H1 (cell line): ENCODE measurements at regions not wholly inside any gene's neighbourhood (a gene's known extent, or its start where the extent isn't known, plus 50 kb on each side); places are given as distances from the start of the nearest gene placed in this dataset.
A peak's percentile ranks its signal among the peaks of the same experiment; 100 is the strongest.

Experiments used
- CTCF ChIA-PET: fragments of 300-600 bp; sonication (Branson Sonifier 250); formaldehyde crosslinking; loops from one replicate; lab custom pipeline; 2021; ENCODE audit not compliant: partially characterized antibody; lab: Charles Lee
- POLR2A ChIA-PET: fragments of 300-600 bp; sonication (Branson Sonifier 250); formaldehyde crosslinking; loops from one replicate; lab custom pipeline; 2021; ENCODE audit warnings: inconsistent platforms; ENCODE audit not compliant: partially characterized antibody; lab: Charles Lee
- DNase-seq, 2 experiments: peaks; one replicate each; pipeline versions ENCODE4 v3.0.0 to v3.0.0-alpha.2; 2010 to 2022; ENCODE audit warnings: low spot score in 2 of 2, low read depth in 1 of 2, mixed read lengths in 1 of 2
- FAIRE-seq: peaks from 2 replicates; lab custom pipeline; 2011; peaks lifted over from hg19 to GRCh38; lab: Jason Lieb, UNC
- H2AFZ ChIP-seq: 2 replicates; pipeline ENCODE4 v1.8.1; 2012; ENCODE audit warnings: low read length, inconsistent platforms
- H2AK5ac ChIP-seq: 2 replicates; pipeline ENCODE4 v1.6.1; 2013; ENCODE audit warnings: low read depth, low read length
- H2BK120ac ChIP-seq: replicated peaks from 2 replicates; pipeline ENCODE3; 2013; ENCODE audit warnings: low read depth, low read length, inconsistent platforms
- H2BK12ac ChIP-seq: 2 replicates; pipeline ENCODE4 v1.6.1; 2013; ENCODE audit warnings: low read depth, low read length
- H2BK15ac ChIP-seq: 2 replicates; pipeline ENCODE4 v1.6.1; 2013; ENCODE audit warnings: low read length
- H2BK20ac ChIP-seq: 2 replicates; pipeline ENCODE4 v1.6.1; 2013; ENCODE audit warnings: low read length
- H2BK5ac ChIP-seq: 2 replicates; pipeline ENCODE4 v1.6.1; 2013; ENCODE audit warnings: low read depth, low read length
- H3K14ac ChIP-seq: 2 replicates; pipeline ENCODE4 v1.6.1; 2013; ENCODE audit warnings: inconsistent platforms; ENCODE audit not compliant: insufficient read length
- H3K18ac ChIP-seq: 2 replicates; pipeline ENCODE4 v1.6.1; 2013; ENCODE audit warnings: low read length; ENCODE audit errors: extremely low read depth
- H3K23ac ChIP-seq: 2 replicates; pipeline ENCODE4 v1.6.1; 2013; ENCODE audit warnings: inconsistent platforms; ENCODE audit not compliant: insufficient read length
- H3K23me2 ChIP-seq: 2 replicates; pipeline ENCODE4 v1.6.1; 2013; ENCODE audit warnings: low read depth, low read length
- H3K27ac ChIP-seq: 2 replicates; pipeline ENCODE4 v1.6.1; 2011; ENCODE audit warnings: low read depth, low read length, inconsistent platforms
- H3K27me3 ChIP-seq, 4 experiments: replicated peaks in 1 of 4; 1 replicate in 1 of 4; 2 replicates in 3 of 4; pipeline versions ENCODE4 v1.6.1 to v1.8.1; 2011 to 2013; ENCODE audit warnings: low read length in 3 of 4, mild to moderate bottlenecking in 3 of 4, inconsistent platforms in 2 of 4, mixed read lengths in 2 of 4, moderate library complexity in 1 of 4; ENCODE audit not compliant: control insufficient read depth in 3 of 4, insufficient read depth in 3 of 4; ENCODE audit errors: extremely low read depth in 1 of 4
- H3K36me3 ChIP-seq, 4 experiments: 2 replicates each; pipeline versions ENCODE4 v1.6.1 to v1.8.1; 2011 to 2013; ENCODE audit warnings: mild to moderate bottlenecking in 4 of 4, low read length in 3 of 4, moderate library complexity in 2 of 4, control low read depth in 1 of 4, inconsistent platforms in 1 of 4; ENCODE audit not compliant: insufficient read depth in 4 of 4, control insufficient read depth in 2 of 4
- H3K4ac ChIP-seq: replicated peaks from 2 replicates; pipeline ENCODE3; 2013; ENCODE audit warnings: low read length, low read depth, mixed read lengths, inconsistent platforms; ENCODE audit not compliant: insufficient read length
- H3K4me1 ChIP-seq, 4 experiments: replicated peaks in 1 of 4; 1 replicate in 1 of 4; 2 replicates in 3 of 4; pipeline versions ENCODE4 v1.6.1 to v1.8.1; 2011 to 2013; ENCODE audit warnings: low read length in 3 of 4, inconsistent platforms in 2 of 4, mixed read lengths in 1 of 4; ENCODE audit not compliant: insufficient read depth in 4 of 4, control insufficient read depth in 3 of 4
- H3K4me2 ChIP-seq, 2 experiments: 2 replicates each; pipeline versions ENCODE4 v1.6.1 to v1.8.1; 2011 to 2013; ENCODE audit warnings: low read depth in 2 of 2, low read length in 2 of 2, control low read depth in 1 of 2, inconsistent platforms in 1 of 2, mild to moderate bottlenecking in 1 of 2; ENCODE audit not compliant: insufficient read depth in 1 of 2
- H3K4me3 ChIP-seq, 4 experiments: fragments of 200-600, 300-600 bp in 1 of 4; sonication (generic), shearing (Covaris generic), sonication (Bioruptor Twin) in 1 of 4; 2 replicates each; pipeline versions ENCODE4 v1.5.1 to v1.8.1; 2011 to 2016; ENCODE audit warnings: low read length in 4 of 4, low read depth in 3 of 4, control low read depth in 2 of 4, inconsistent platforms in 2 of 4, mild to moderate bottlenecking in 2 of 4, mixed read lengths in 1 of 4, moderate library complexity in 1 of 4; ENCODE audit not compliant: insufficient read depth in 2 of 4; ENCODE audit errors: extremely low read depth in 1 of 4
- H3K56ac ChIP-seq: replicated peaks from 2 replicates; pipeline ENCODE3; 2013; ENCODE audit warnings: low read depth, mild to moderate bottlenecking, mixed read lengths, low read length, inconsistent platforms; ENCODE audit not compliant: insufficient read length
- H3K79me1 ChIP-seq: 2 replicates; pipeline ENCODE4 v1.6.1; 2013; ENCODE audit warnings: low read depth, low read length, control low read depth
- H3K79me2 ChIP-seq, 2 experiments: 2 replicates each; pipeline versions ENCODE4 v1.6.1 to v1.8.1; 2012 to 2013; ENCODE audit warnings: low read length in 2 of 2, mild to moderate bottlenecking in 2 of 2, inconsistent platforms in 1 of 2; ENCODE audit not compliant: insufficient read depth in 2 of 2, control insufficient read depth in 1 of 2
- H3K9ac ChIP-seq, 4 experiments: replicated peaks in 1 of 4; 1 replicate in 1 of 4; 2 replicates in 3 of 4; pipeline versions ENCODE4 v1.6.1 to v1.8.1; 2011 to 2013; ENCODE audit warnings: low read depth in 3 of 4, low read length in 3 of 4, control low read depth in 2 of 4, mild to moderate bottlenecking in 2 of 4, moderate library complexity in 2 of 4, inconsistent platforms in 1 of 4; ENCODE audit errors: extremely low read depth in 1 of 4
- H3K9me3 ChIP-seq, 2 experiments: 2 replicates each; pipeline versions ENCODE4 v1.6.1 to v1.8.1; 2012 to 2013; ENCODE audit warnings: mild to moderate bottlenecking in 2 of 2, moderate library complexity in 2 of 2, control low read depth in 1 of 2, inconsistent platforms in 1 of 2, low read depth in 1 of 2, low read length in 1 of 2, mixed read lengths in 1 of 2; ENCODE audit not compliant: insufficient read depth in 2 of 2
- H4K20me1 ChIP-seq, 2 experiments: replicated peaks in 1 of 2; 2 replicates each; pipeline versions ENCODE3 to v1.8.1; 2011 to 2013; ENCODE audit warnings: inconsistent platforms in 2 of 2, low read length in 2 of 2, mild to moderate bottlenecking in 1 of 2; ENCODE audit not compliant: insufficient read depth in 2 of 2, control insufficient read depth in 1 of 2
- H4K5ac ChIP-seq: 2 replicates; pipeline ENCODE4 v1.6.1; 2013; ENCODE audit warnings: low read length, low read depth, mixed read lengths, inconsistent platforms; ENCODE audit not compliant: insufficient read length
- H4K8ac ChIP-seq: 2 replicates; pipeline ENCODE4 v1.8.0; 2013; ENCODE audit warnings: mild to moderate bottlenecking, moderate library complexity, low read length, inconsistent platforms; ENCODE audit not compliant: insufficient read depth; ENCODE audit errors: extremely low read depth
- H4K91ac ChIP-seq: replicated peaks from 2 replicates; pipeline ENCODE3; 2013; ENCODE audit warnings: low read length, mixed read lengths, inconsistent platforms; ENCODE audit not compliant: insufficient read length
- BCL11A ChIP-seq, 2 experiments: IDR thresholded peaks; one replicate each; pipeline ENCODE4 v1.6.1; 2011; ENCODE audit warnings: low read depth in 2 of 2, low read length in 2 of 2, mild to moderate bottlenecking in 2 of 2
- CEBPB ChIP-seq: IDR thresholded peaks from 2 replicates; pipeline ENCODE4 v1.6.1; 2012; ENCODE audit warnings: low read depth, low read length
- NANOG ChIP-seq: IDR thresholded peaks from 2 replicates; pipeline ENCODE4 v1.6.1; 2011; ENCODE audit warnings: low read length, low read depth, mild to moderate bottlenecking, inconsistent platforms; ENCODE audit not compliant: insufficient read depth, poor library complexity, severe bottlenecking
- POU5F1 ChIP-seq: IDR thresholded peaks from 2 replicates; pipeline ENCODE4 v1.6.1; 2011; ENCODE audit warnings: low read depth, mild to moderate bottlenecking, low read length, moderate library complexity
- RFX5 ChIP-seq: IDR thresholded peaks from 2 replicates; pipeline ENCODE4 v1.6.1; 2011; ENCODE audit warnings: low read depth, low read length, improper control_type of control experiment, borderline replicate concordance

- Histone ChIP-seq H4K8ac (no peak overlapping the region), H2AFZ (no peak overlapping the region), H3K27ac (no peak overlapping the region; the same call in 1 of the 2 replicates), H3K14ac (no peak overlapping the region), H2BK12ac (no peak overlapping the region), H3K56ac (no peak overlapping the region), H3K4me1 (peaks cover 0 to 20% (median 3%) of the 10 kb centered on the region in 4 experiments; a peak in 5 of 7 replicates), H3K79me2 (no peaks in the 10 kb centered on the region), H2BK5ac (no peak overlapping the region), H4K20me1 (no peaks in the 10 kb centered on the region), H3K4ac (no peak overlapping the region), H3K9me3 (no peaks in the 10 kb centered on the region), H2BK120ac (no peak overlapping the region), H3K4me3 (peak overlapping the region in 1 of 4 experiments; percentile 3; a peak in 1 of 8 replicates), H3K27me3 (no peaks in the 10 kb centered on the region), H3K18ac (no peak overlapping the region), H3K23me2 (no peaks in the 10 kb centered on the region), H4K5ac (peak overlapping the region; percentile 19), H3K79me1 (no peaks in the 10 kb centered on the region), H4K91ac (no peak overlapping the region), H2BK20ac (no peak overlapping the region), H3K9ac (no peak overlapping the region), H3K4me2 (peak overlapping the region in 1 of 2 experiments; percentile 3; a peak in 2 of 4 replicates), H3K36me3 (no peaks in the 10 kb centered on the region), H2AK5ac (no peak overlapping the region), H3K23ac (no peak overlapping the region), H2BK15ac (no peak overlapping the region)
- CTCF ChIA-PET: no interaction called here
- DNase-seq (peak in 1 of 2 experiments; percentile 39), FAIRE-seq (no peak)
- POLR2A ChIA-PET: interaction anchor here (1.5 kb wide), 1 partner anchor 17 kb away, joined by 4 read pairs; no protein-coding TSS in a partner anchor
- TF ChIP-seq BCL11A (IDR thresholded peaks at IDR 0.05; ENCODE audit: low read depth in 2 of 2, low read length in 2 of 2) (no peak), NANOG (peak; percentile 31), CEBPB (no peak), RFX5 (no peak), POU5F1 (0 out of 2 replicates have a peak, but pooled peaks have one; percentile 5)
Measured at GRCh38 chr4:79651456-79651855, 243.4 kb upstream of the GK2 start.
